Activated naive CD4-positive, alpha-beta T cell treated with anti-CD3 and anti-CD28 coated beads, Interleukin-2, amount 50 U/mL, for 16 hours (primary cell): ENCODE measurements at regions not wholly inside any gene's neighbourhood (a gene's known extent, or its start where the extent isn't known, plus 50 kb on each side); places are given as distances from the start of the nearest gene placed in this dataset.
"Not testable (repeated sequence)": the region's sequence is repeated elsewhere in the genome, so short reads cannot be mapped to it uniquely, and the experiment has no call there.

Experiments
- DNase-seq: peaks from one replicate; pipeline ENCODE4 v3.0.0-alpha.2; 2020

- no peak for DNase-seq
Measured at GRCh38 chr7:69438584-69439412, 159.5 kb upstream of the AUTS2 start.

- DNase-seq: no peak
Measured at GRCh38 chr7:69439636-69440325, 158.5 kb upstream of the AUTS2 start.

- no peak for DNase-seq
Measured at GRCh38 chr7:69440976-69441375, 157.3 kb upstream of the AUTS2 start.

- no peak for DNase-seq
Measured at GRCh38 chr7:69443136-69443535, 155.1 kb upstream of the AUTS2 start.

- DNase-seq: no peak
Measured at GRCh38 chr7:69445541-69445940, 152.7 kb upstream of the AUTS2 start.

- DNase-seq: not testable (repeated sequence)
Measured at GRCh38 chr7:69446213-69446612, 152.1 kb upstream of the AUTS2 start.

- DNase-seq: no peak
Measured at GRCh38 chr7:69448071-69448470, 150.2 kb upstream of the AUTS2 start.

GRCh38 chr7:69450456-69450855 lies 147.8 kb upstream of the AUTS2 start:
- no peak for DNase-seq

- DNase-seq: no peak
Measured at GRCh38 chr7:69451715-69452114, 146.6 kb upstream of the AUTS2 start.

GRCh38 chr7:69452797-69453196 lies 145.5 kb upstream of the AUTS2 start:
- DNase-seq: no peak

- no peak for DNase-seq
Measured at GRCh38 chr7:69457595-69458504, 140.4 kb upstream of the AUTS2 start.

GRCh38 chr7:69464035-69464434 lies 134.2 kb upstream of the AUTS2 start:
- DNase-seq: no peak

GRCh38 chr7:69465262-69465661 lies 133.0 kb upstream of the AUTS2 start:
- no peak for DNase-seq

- DNase-seq: no peak
Measured at GRCh38 chr7:69467826-69468225, 130.4 kb upstream of the AUTS2 start.

- no peak for DNase-seq
Measured at GRCh38 chr7:69476416-69476815, 121.9 kb upstream of the AUTS2 start.

- DNase-seq: no peak
Measured at GRCh38 chr7:69482676-69483075, 115.6 kb upstream of the AUTS2 start.

GRCh38 chr7:69489533-69489932 lies 108.7 kb upstream of the AUTS2 start:
- DNase-seq: no peak

- no peak for DNase-seq
Measured at GRCh38 chr7:69498671-69499070, 99.6 kb upstream of the AUTS2 start.

GRCh38 chr7:69502358-69502757 lies 95.9 kb upstream of the AUTS2 start:
- no peak for DNase-seq

- no peak for DNase-seq
Measured at GRCh38 chr7:69504733-69505420, 93.4 kb upstream of the AUTS2 start.

- DNase-seq: no peak
Measured at GRCh38 chr7:69508736-69509135, 89.5 kb upstream of the AUTS2 start.

- no peak for DNase-seq
Measured at GRCh38 chr7:69510114-69510513, 88.2 kb upstream of the AUTS2 start.
